Naive thymus-derived CD4-positive, alpha-beta T cell (primary cell): ENCODE measurements at regions not wholly inside any gene's neighbourhood (a gene's known extent, or its start where the extent isn't known, plus 50 kb on each side); places are given as distances from the start of the nearest gene placed in this dataset.

Experiments used
- ATAC-seq: fragments of 150-1000 bp; cut with Tn5 transposase; 2 replicates; pipeline ENCODE4 v1.10.0; 2021; ENCODE audit warnings: mild to moderate bottlenecking, moderate library complexity
- CTCF ChIA-PET: fragments of 350-600 bp; sonication (Branson Sonifier 250); formaldehyde crosslinking; loops from one replicate; lab custom pipeline; 2021; ENCODE audit warnings: antibody characterized with exemption; lab: Charles Lee
- POLR2A ChIA-PET: fragments of 350-600 bp; sonication (Branson Sonifier 250); formaldehyde crosslinking; loops from one replicate; lab custom pipeline; 2021; ENCODE audit warnings: antibody characterized with exemption, inconsistent platforms; lab: Charles Lee
- DNase-seq, 9 donors: peaks; one replicate each; pipeline versions ENCODE4 v3.0.0 to v3.0.0-alpha.2; 2020 to 2022; ENCODE audit warnings: mixed read lengths in 1 of 9
- H3K27ac ChIP-seq: one replicate; pipeline ENCODE4 v1.7.0; 2013; ENCODE audit warnings: mild to moderate bottlenecking, low read depth, low read length, moderate library complexity
- H3K27me3 ChIP-seq, 2 donors: one replicate each; pipeline ENCODE4 v1.7.0; 2013; ENCODE audit warnings: low read length in 2 of 2, mild to moderate bottlenecking in 2 of 2, moderate library complexity in 2 of 2; ENCODE audit not compliant: control insufficient read depth in 2 of 2, insufficient read depth in 2 of 2
- H3K36me3 ChIP-seq, 3 experiments: 1 replicate in 2 of 3; 2 replicates in 1 of 3; pipeline ENCODE4 v1.7.0; 2013; ENCODE audit warnings: low read length in 3 of 3, mild to moderate bottlenecking in 3 of 3, moderate library complexity in 1 of 3; ENCODE audit not compliant: insufficient read depth in 3 of 3, control insufficient read depth in 2 of 3
- H3K4me1 ChIP-seq, 2 donors: one replicate each; pipeline ENCODE4 v1.7.0; 2013; ENCODE audit warnings: low read length in 2 of 2, mild to moderate bottlenecking in 2 of 2, moderate library complexity in 1 of 2; ENCODE audit not compliant: control insufficient read depth in 2 of 2, insufficient read depth in 2 of 2
- H3K4me3 ChIP-seq: 2 replicates; pipeline ENCODE4 v1.7.0; 2013; ENCODE audit warnings: mild to moderate bottlenecking, low read length
- H3K9me3 ChIP-seq, 3 experiments: 1 replicate in 2 of 3; 2 replicates in 1 of 3; pipeline ENCODE4 v1.7.0; 2013; ENCODE audit warnings: low read length in 3 of 3; ENCODE audit not compliant: control insufficient read depth in 2 of 3
- H3K27ac Mint-ChIP-seq, 9 donors: one replicate each; pipeline ENCODE4 v1.8.0; 2020 to 2022; ENCODE audit warnings: mixed read lengths in 9 of 9, mild to moderate bottlenecking in 8 of 9, moderate library complexity in 5 of 9, inconsistent platforms in 2 of 9
- H3K27me3 Mint-ChIP-seq, 5 donors: one replicate each; pipeline ENCODE4 v1.8.0; 2021 to 2022; ENCODE audit warnings: mixed read lengths in 5 of 5, mild to moderate bottlenecking in 1 of 5
- H3K36me3 Mint-ChIP-seq, 5 donors: one replicate each; pipeline ENCODE4 v1.8.0; 2020 to 2022; ENCODE audit warnings: mixed read lengths in 5 of 5, mild to moderate bottlenecking in 3 of 5, inconsistent platforms in 1 of 5
- H3K4me1 Mint-ChIP-seq, 7 donors: one replicate each; pipeline ENCODE4 v1.8.0; 2020 to 2022; ENCODE audit warnings: mixed read lengths in 7 of 7, mild to moderate bottlenecking in 3 of 7, inconsistent platforms in 1 of 7
- H3K4me3 Mint-ChIP-seq, 10 donors: one replicate each; pipeline ENCODE4 v1.8.0; 2020 to 2022; ENCODE audit warnings: mild to moderate bottlenecking in 10 of 10, mixed read lengths in 10 of 10, moderate library complexity in 6 of 10, inconsistent platforms in 2 of 10
- H3K9me3 Mint-ChIP-seq, 11 donors: one replicate each; pipeline ENCODE4 v1.8.0; 2020 to 2022; ENCODE audit warnings: mixed read lengths in 11 of 11, mild to moderate bottlenecking in 4 of 11, inconsistent platforms in 1 of 11, moderate library complexity in 1 of 11
- intact Hi-C, 2 donors: fragments of 100-400 bp; cut with micrococcal nuclease; formaldehyde crosslinking; loops; one replicate each; pipeline ENCODE4 v1.15.1; 2023

DNA sequence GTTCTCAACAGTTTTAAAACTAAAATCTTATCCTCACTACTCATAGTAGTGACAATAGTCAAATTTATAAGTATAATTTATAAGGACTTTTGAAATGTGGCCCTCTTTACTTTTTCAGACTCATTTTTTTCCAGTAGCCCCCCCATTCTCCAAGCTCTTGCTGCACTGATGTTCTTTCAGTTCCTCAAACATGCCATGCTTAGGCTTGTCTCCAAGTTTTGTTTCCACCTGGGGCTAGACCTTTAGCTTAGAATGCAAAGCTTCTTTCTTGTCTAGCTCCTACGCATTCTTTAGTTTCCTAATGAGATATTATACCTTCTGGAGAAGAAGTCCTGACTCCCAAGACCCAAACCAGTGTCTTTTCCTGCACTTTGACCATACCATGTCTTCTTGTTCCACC is 222.6 kb downstream of the NOL4 start:
- intact Hi-C loops, result loop anchor here in 1 of 2 donors (10.0 kb wide), 1 partner anchor 237 kb away; no protein-coding TSS in a partner anchor

DNA sequence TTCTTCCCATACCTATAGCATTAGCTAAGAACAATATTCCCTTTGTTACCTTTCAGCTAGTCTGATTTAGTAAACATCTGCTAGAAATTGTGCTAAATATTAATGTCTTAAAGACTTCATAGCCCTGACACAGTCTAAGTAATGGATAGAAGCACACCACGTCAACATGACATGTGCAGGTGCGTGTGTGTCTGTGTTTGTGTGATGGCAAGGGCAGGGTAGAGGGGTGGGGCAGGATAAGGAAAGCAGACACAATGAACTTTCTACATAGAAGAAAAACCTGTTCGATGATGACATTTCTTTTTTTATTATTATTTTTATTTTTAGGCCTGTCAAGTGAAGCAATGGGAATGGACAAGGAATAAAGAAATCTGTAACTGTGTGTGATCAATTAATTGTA is 223.3 kb downstream of the NOL4 start:
- Histone ChIP-seq H3K36me3 (no peaks in the 10 kb centered on the region), H3K27me3 (no peaks in the 10 kb centered on the region), H3K9me3 (no peaks in the 10 kb centered on the region), H3K4me3 (no peak overlapping the region), H3K4me1 (no peaks in the 10 kb centered on the region), H3K27ac (no peak overlapping the region)
- H3K4me1 Mint-ChIP-seq, result no peaks in the 10 kb centered on the region
- ATAC-seq, result no peak
- H3K9me3 Mint-ChIP-seq, result peaks cover 0 to 20% (median 7%) of the 10 kb centered on the region in 11 donors
- peaks cover 0 to 4% (median 0%) of the 10 kb centered on the region in 5 donors for H3K36me3 Mint-ChIP-seq
- intact Hi-C loops, result loop anchor here in 1 of 2 donors (10.0 kb wide), 1 partner anchor 237 kb away; no protein-coding TSS in a partner anchor
- DNase-seq, result no peak
- H3K27me3 Mint-ChIP-seq, result no peaks in the 10 kb centered on the region
- no peak overlapping the region for H3K27ac Mint-ChIP-seq
- ChIA-PET CTCF (no interaction called here), POLR2A (no interaction called here)
- no peak overlapping the region for H3K4me3 Mint-ChIP-seq

More for the DNA sequence above, 222.6 kb downstream of the NOL4 start:
- no peak overlapping the region for H3K4me3 ChIP-seq
- peaks cover 0 to 17% (median 7%) of the 10 kb centered on the region in 11 donors for H3K9me3 Mint-ChIP-seq
- CTCF ChIA-PET, result no interaction called here
- peaks cover 0 to 4% (median 0%) of the 10 kb centered on the region in 5 donors for H3K36me3 Mint-ChIP-seq
- no peak overlapping the region for H3K27ac Mint-ChIP-seq
- no peaks in the 10 kb centered on the region for H3K4me1 Mint-ChIP-seq
- H3K9me3 ChIP-seq, result no peaks in the 10 kb centered on the region
- no peaks in the 10 kb centered on the region for H3K27me3 ChIP-seq
- H3K4me3 Mint-ChIP-seq, result no peak overlapping the region
- ATAC-seq, result no peak
- H3K27me3 Mint-ChIP-seq, result no peaks in the 10 kb centered on the region
- DNase-seq, result no peak
- H3K4me1 ChIP-seq, result no peaks in the 10 kb centered on the region
- H3K27ac ChIP-seq, result no peak overlapping the region
- POLR2A ChIA-PET, result no interaction called here
- no peaks in the 10 kb centered on the region for H3K36me3 ChIP-seq

DNA sequence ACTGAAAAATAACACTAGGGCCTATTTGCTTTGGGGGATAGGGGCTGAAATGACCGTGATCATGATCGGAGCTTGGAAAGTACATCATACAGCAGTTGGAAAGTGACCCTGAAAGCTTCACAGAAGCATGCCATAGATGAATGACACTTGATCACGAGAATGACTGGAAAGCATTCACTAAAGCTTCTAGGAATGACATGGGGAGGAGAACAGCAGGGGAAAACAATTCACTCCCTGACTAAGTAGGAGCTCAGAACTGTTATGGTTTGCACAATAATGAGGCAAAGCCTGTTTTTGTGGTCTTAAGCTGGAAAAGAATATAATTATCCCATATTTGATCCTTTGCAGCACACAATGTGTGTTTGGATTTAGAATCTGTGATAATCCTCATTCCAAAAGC is 237.5 kb downstream of the NOL4 start:
- Histone ChIP-seq H3K36me3 (no peaks in the 10 kb centered on the region), H3K27me3 (no peaks in the 10 kb centered on the region), H3K27ac (no peak overlapping the region), H3K4me1 (no peaks in the 10 kb centered on the region), H3K4me3 (no peak overlapping the region), H3K9me3 (no peaks in the 10 kb centered on the region)
- Mint-ChIP-seq H3K36me3 (no peaks in the 10 kb centered on the region), H3K27ac (no peak overlapping the region), H3K4me3 (no peak overlapping the region), H3K4me1 (no peaks in the 10 kb centered on the region), H3K27me3 (no peaks in the 10 kb centered on the region), H3K9me3 (peaks cover 2 to 8% (median 4%) of the 10 kb centered on the region in 11 donors)
- intact Hi-C loops, result no loop called here
- CTCF ChIA-PET, result no interaction called here
- no peak for DNase-seq
- POLR2A ChIA-PET, result no interaction called here
- no peak for ATAC-seq

DNA sequence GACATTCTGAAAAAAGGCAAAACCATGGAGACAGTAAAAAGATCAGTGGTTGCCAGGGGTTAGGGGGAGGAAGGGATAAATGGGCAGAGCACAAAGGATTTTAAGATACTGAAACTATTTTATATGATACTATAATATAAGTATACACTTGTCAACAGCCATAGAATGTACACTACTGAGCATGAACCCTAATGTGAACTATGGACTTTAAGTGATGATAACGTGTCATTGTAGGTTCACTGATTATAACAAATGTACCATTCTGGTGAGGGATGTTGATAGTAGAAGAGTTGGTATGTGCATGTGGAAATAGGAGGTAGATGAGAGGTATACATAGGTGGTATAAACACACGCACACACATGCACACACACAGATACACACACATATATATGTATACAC is 241.6 kb downstream of the NOL4 start:
- Histone ChIP-seq H3K27me3 (no peaks in the 10 kb centered on the region), H3K4me3 (no peak overlapping the region), H3K4me1 (no peaks in the 10 kb centered on the region), H3K27ac (no peak overlapping the region), H3K36me3 (no peaks in the 10 kb centered on the region), H3K9me3 (no peaks in the 10 kb centered on the region)
- Mint-ChIP-seq H3K4me3 (no peak overlapping the region), H3K4me1 (no peaks in the 10 kb centered on the region), H3K27ac (no peak overlapping the region), H3K36me3 (no peaks in the 10 kb centered on the region), H3K9me3 (peaks cover 0 to 18% (median 2%) of the 10 kb centered on the region in 11 donors), H3K27me3 (no peaks in the 10 kb centered on the region)
- intact Hi-C loops, result no loop called here
- ChIA-PET CTCF (no interaction called here), POLR2A (no interaction called here)
- no peak for DNase-seq
- ATAC-seq, result no peak

DNA sequence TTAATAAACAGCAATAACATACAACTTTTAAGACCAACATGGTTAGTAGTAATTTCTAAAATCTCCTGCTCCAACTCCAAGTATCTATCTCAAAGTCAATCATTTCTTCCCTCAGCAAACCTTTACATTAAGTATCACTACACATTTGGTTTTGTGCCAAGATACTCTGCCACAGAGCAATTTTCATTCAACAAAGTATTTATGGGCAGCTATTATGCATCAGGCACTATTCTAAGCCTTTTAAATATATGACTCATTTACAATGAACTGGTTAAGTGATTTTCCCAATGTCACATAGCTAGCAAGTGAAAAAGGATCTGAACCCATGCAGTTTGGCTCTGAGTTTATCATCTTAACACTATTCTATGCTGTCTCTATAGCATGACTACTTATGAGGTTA is 264.3 kb downstream of the NOL4 start:
- intact Hi-C loops, result no loop called here
- peaks cover 0 to 26% (median 2%) of the 10 kb centered on the region in 11 donors for H3K9me3 Mint-ChIP-seq
- no peaks in the 10 kb centered on the region for H3K36me3 Mint-ChIP-seq
- no peak overlapping the region for H3K27ac Mint-ChIP-seq
- Histone ChIP-seq H3K4me3 (no peak overlapping the region), H3K9me3 (no peaks in the 10 kb centered on the region), H3K4me1 (no peaks in the 10 kb centered on the region), H3K27me3 (no peaks in the 10 kb centered on the region), H3K27ac (no peak overlapping the region), H3K36me3 (no peaks in the 10 kb centered on the region)
- DNase-seq (no peak), ATAC-seq (no peak)
- ChIA-PET POLR2A (no interaction called here), CTCF (no interaction called here)
- no peaks in the 10 kb centered on the region for H3K27me3 Mint-ChIP-seq
- no peak overlapping the region for H3K4me3 Mint-ChIP-seq
- no peaks in the 10 kb centered on the region for H3K4me1 Mint-ChIP-seq

DNA sequence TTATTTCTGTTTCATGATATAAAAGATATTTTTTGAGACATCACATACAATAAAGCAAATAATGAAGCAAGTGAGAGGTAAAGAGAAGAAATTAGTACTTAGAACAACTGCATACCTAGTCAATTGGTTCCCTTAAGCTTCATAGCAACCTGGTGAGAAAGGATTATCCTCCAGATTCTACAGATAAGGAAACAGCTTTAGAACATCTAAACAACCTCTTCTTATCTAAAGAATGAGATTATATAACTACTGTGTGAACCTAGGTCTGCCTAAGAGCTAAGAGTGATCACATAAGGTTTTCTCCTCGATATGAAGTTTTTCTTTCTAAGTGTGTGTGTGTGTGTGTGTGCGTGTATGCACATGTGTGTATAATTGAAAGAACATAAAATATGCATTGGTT is 265.1 kb downstream of the NOL4 start:
- Mint-ChIP-seq H3K27me3 (no peaks in the 10 kb centered on the region), H3K4me3 (no peak overlapping the region), H3K36me3 (no peaks in the 10 kb centered on the region), H3K9me3 (peaks cover 0 to 25% (median 2%) of the 10 kb centered on the region in 11 donors), H3K4me1 (no peaks in the 10 kb centered on the region), H3K27ac (no peak overlapping the region)
- no peak overlapping the region for H3K4me3 ChIP-seq
- no peak for ATAC-seq
- H3K4me1 ChIP-seq, result no peaks in the 10 kb centered on the region
- H3K27me3 ChIP-seq, result no peaks in the 10 kb centered on the region
- ChIA-PET POLR2A (no interaction called here), CTCF (no interaction called here)
- intact Hi-C loops, result no loop called here
- DNase-seq, result no peak
- no peaks in the 10 kb centered on the region for H3K9me3 ChIP-seq
- H3K27ac ChIP-seq, result no peak overlapping the region
- H3K36me3 ChIP-seq, result no peaks in the 10 kb centered on the region

DNA sequence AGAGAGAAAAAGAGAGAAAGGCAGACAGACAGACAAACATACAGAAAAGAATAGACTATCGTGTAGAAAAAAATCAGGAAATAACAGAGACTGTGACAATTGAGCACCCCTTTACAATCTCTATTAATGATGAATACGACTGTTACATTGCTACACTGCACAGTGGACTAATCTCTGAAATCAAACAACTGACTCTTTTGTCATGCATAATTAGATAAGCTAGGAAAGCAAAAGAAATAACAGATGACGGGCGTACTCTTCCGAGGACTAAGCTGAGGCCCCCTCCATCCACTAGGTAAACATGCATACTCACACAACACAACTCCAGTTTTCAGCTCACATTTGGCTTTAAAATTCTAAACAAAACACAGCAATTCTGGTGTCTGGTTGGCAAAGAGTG is 267.0 kb downstream of the NOL4 start:
- Mint-ChIP-seq H3K9me3 (peaks cover 0 to 13% (median 0%) of the 10 kb centered on the region in 11 donors), H3K4me3 (no peak overlapping the region), H3K27ac (no peak overlapping the region), H3K4me1 (no peaks in the 10 kb centered on the region), H3K36me3 (no peaks in the 10 kb centered on the region), H3K27me3 (no peaks in the 10 kb centered on the region)
- no peaks in the 10 kb centered on the region for H3K4me1 ChIP-seq
- no peak overlapping the region for H3K4me3 ChIP-seq
- intact Hi-C loops, result no loop called here
- no peaks in the 10 kb centered on the region for H3K27me3 ChIP-seq
- no peaks in the 10 kb centered on the region for H3K9me3 ChIP-seq
- ChIA-PET CTCF (no interaction called here), POLR2A (no interaction called here)
- DNase-seq, result no peak
- ATAC-seq, result no peak
- no peaks in the 10 kb centered on the region for H3K36me3 ChIP-seq
- no peak overlapping the region for H3K27ac ChIP-seq
